ENCODE measurements at regions not wholly inside any gene's neighbourhood (a gene's known extent, or its start where the extent isn't known, plus 50 kb on each side); places are given as distances from the start of the nearest gene placed in this dataset.

GRCh38 chr2:2740238-2740775 lies 409.2 kb upstream of the MYT1L start:
- Histone ChIP-seq H3K27me3 (no peaks in the 10 kb centered on the region), H3K9me3 (no peaks in the 10 kb centered on the region), H3K4me3 (ENCODE audit: low read depth, low read length) (no peak overlapping the region), H3K4me1 (no peaks in the 10 kb centered on the region), H3K36me3 (no peaks in the 10 kb centered on the region)
- DNase-seq: no peak
- TF ChIP-seq CTCF (IDR thresholded peaks at IDR 0.05; ENCODE audit: low read depth, low read length): no peak

- no peaks in the 10 kb centered on the region for H3K4me1 ChIP-seq
- H3K9me3 ChIP-seq: no peaks in the 10 kb centered on the region
- H3K27me3 ChIP-seq: no peaks in the 10 kb centered on the region
- DNase-seq: no peak
- no peak for TF ChIP-seq CTCF (IDR thresholded peaks at IDR 0.05; ENCODE audit: low read depth, low read length)
- H3K4me3 ChIP-seq (ENCODE audit: low read depth, low read length): no peak overlapping the region
- no peaks in the 10 kb centered on the region for H3K36me3 ChIP-seq
Observed at GRCh38 chr2:2739231-2739795, 408.2 kb upstream of the MYT1L start.

- no peak for DNase-seq
- Histone ChIP-seq H3K9me3 (no peaks in the 10 kb centered on the region), H3K4me3 (ENCODE audit: low read depth, low read length) (no peak overlapping the region), H3K36me3 (no peaks in the 10 kb centered on the region), H3K27me3 (no peaks in the 10 kb centered on the region), H3K4me1 (no peaks in the 10 kb centered on the region)
- no peak for TF ChIP-seq CTCF (IDR thresholded peaks at IDR 0.05; ENCODE audit: low read depth, low read length)
Observed at GRCh38 chr2:2738684-2739083, 407.6 kb upstream of the MYT1L start.

DNA sequence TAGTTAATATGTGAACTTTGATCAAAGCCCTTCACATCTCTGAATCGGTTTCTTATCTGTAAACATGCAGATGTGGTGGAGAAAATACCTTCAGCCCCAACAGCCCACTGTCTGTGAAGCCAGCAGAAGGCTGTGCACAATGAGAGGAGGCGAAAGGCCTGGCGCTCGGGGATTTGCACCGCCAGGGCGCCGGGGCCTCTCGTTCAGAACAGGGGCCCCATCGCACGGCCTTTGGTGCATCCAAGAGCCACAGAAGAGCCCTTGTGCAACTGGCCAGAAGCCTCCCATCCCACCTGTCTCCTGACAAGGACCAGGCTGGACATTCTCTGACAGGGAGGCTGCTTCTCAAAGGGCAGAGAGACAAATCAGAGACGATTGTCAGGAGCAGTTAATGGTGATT lies 407.2 kb upstream of the MYT1L start:
- Histone ChIP-seq H3K4me3 (ENCODE audit: low read depth, low read length) (no peak overlapping the region), H3K9me3 (no peaks in the 10 kb centered on the region), H3K36me3 (no peaks in the 10 kb centered on the region), H3K27me3 (no peaks in the 10 kb centered on the region), H3K4me1 (no peaks in the 10 kb centered on the region)
- no peak for DNase-seq
- no peak for TF ChIP-seq CTCF (IDR thresholded peaks at IDR 0.05; ENCODE audit: low read depth, low read length)

GRCh38 chr2:2735041-2735440 lies 404.0 kb upstream of the MYT1L start:
- DNase-seq: no peak
- no peak for TF ChIP-seq CTCF (IDR thresholded peaks at IDR 0.05; ENCODE audit: low read depth, low read length)

DNA sequence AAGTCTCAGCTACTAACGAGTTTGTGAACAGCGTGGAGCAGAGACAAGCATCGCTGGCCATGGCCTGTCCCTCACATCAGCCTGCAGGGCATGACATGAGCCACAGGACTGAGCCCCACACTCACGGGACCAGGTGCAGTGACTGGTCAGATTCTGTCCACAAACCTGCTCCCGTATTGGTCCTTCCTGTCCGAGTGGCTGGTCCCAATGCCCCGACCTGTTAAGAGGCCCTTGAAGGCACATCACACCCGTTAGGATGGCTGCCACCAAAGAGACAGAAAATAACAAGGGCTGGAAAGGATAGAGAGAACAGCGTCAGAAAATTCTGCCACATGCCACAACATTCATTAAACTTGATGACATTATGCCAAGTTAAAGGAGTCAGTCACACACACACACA lies 403.2 kb upstream of the MYT1L start:
- no peaks in the 10 kb centered on the region for H3K4me1 ChIP-seq
- no peak for DNase-seq
- TF ChIP-seq CTCF (IDR thresholded peaks at IDR 0.05; ENCODE audit: low read depth, low read length): no peak
- H3K9me3 ChIP-seq: no peaks in the 10 kb centered on the region
- H3K4me3 ChIP-seq (ENCODE audit: low read depth, low read length): no peak overlapping the region
- H3K27me3 ChIP-seq: no peaks in the 10 kb centered on the region
- H3K36me3 ChIP-seq: no peaks in the 10 kb centered on the region

More at GRCh38 chr2:2735041-2735440, 404.0 kb upstream of the MYT1L start:
- Histone ChIP-seq H3K36me3 (no peaks in the 10 kb centered on the region), H3K4me1 (no peaks in the 10 kb centered on the region), H3K9me3 (no peaks in the 10 kb centered on the region), H3K27me3 (no peaks in the 10 kb centered on the region), H3K4me3 (ENCODE audit: low read depth, low read length) (no peak overlapping the region)

All from BE2C (cell line).